Pons (tissue), 1 donor: ENCODE measurements at regions not wholly inside any gene's neighbourhood (a gene's known extent, or its start where the extent isn't known, plus 50 kb on each side); places are given as distances from the start of the nearest gene placed in this dataset.
"Not testable (repeated sequence)": the region's sequence is repeated elsewhere in the genome, so short reads cannot be mapped to it uniquely, and the experiment has no call there.

Experiments used
- DNase-seq: peaks from one replicate; pipeline ENCODE4 v3.0.0-alpha.2; 2016; ENCODE audit warnings: low spot score

- DNase-seq = no peak
Observed at GRCh38 chr18:23311351-23312121, 141.6 kb upstream of the RIOK3 start.

GRCh38 chr18:23313379-23313778 lies 139.7 kb upstream of the RIOK3 start:
- no peak for DNase-seq

GRCh38 chr18:23314672-23315071 lies 138.4 kb upstream of the RIOK3 start:
- DNase-seq = no peak

GRCh38 chr18:23316316-23316715 lies 136.8 kb upstream of the RIOK3 start:
- DNase-seq = no peak

- DNase-seq = no peak
Observed at GRCh38 chr18:23316988-23317387, 136.1 kb upstream of the RIOK3 start.

GRCh38 chr18:23317975-23318675 lies 135.0 kb upstream of the RIOK3 start:
- no peak for DNase-seq

- no peak for DNase-seq
Observed at GRCh38 chr18:23320709-23321236, 132.3 kb upstream of the RIOK3 start.

GRCh38 chr18:23321996-23322395 lies 131.1 kb upstream of the RIOK3 start:
- DNase-seq = no peak

- DNase-seq = no peak
Observed at GRCh38 chr18:23324056-23324811, 128.9 kb upstream of the RIOK3 start.

- no peak for DNase-seq
Observed at GRCh38 chr18:23324861-23325260, 128.2 kb upstream of the RIOK3 start.

- not testable (repeated sequence) for DNase-seq
Observed at GRCh38 chr18:23329671-23330070, 123.4 kb upstream of the RIOK3 start.

- no peak for DNase-seq
Observed at GRCh38 chr18:23330423-23330822, 122.7 kb upstream of the RIOK3 start.

GRCh38 chr18:23331091-23331920 lies 121.8 kb upstream of the RIOK3 start:
- no peak for DNase-seq

GRCh38 chr18:23332356-23332755 lies 120.7 kb upstream of the RIOK3 start:
- DNase-seq = no peak

GRCh38 chr18:23333827-23334226 lies 119.3 kb upstream of the RIOK3 start:
- no peak for DNase-seq

- no peak for DNase-seq
Observed at GRCh38 chr18:23334569-23334968, 118.5 kb upstream of the RIOK3 start.

GRCh38 chr18:23336101-23336500 lies 117.0 kb upstream of the RIOK3 start:
- no peak for DNase-seq

GRCh38 chr18:23337599-23338444 lies 115.3 kb upstream of the RIOK3 start:
- DNase-seq = no peak

GRCh38 chr18:23340661-23341060 lies 112.4 kb upstream of the RIOK3 start:
- DNase-seq = no peak

GRCh38 chr18:23341383-23341782 lies 111.7 kb upstream of the RIOK3 start:
- DNase-seq = no peak

GRCh38 chr18:23341983-23342382 lies 111.1 kb upstream of the RIOK3 start:
- no peak for DNase-seq
